Inflammatory macrophage treated with lipopolysaccharide for 1 hour (primary cell): ENCODE measurements at regions not wholly inside any gene's neighbourhood (a gene's known extent, or its start where the extent isn't known, plus 50 kb on each side); places are given as distances from the start of the nearest gene placed in this dataset.
"Not testable (repeated sequence)": the region's sequence is repeated elsewhere in the genome, so short reads cannot be mapped to it uniquely, and the experiment has no call there.

Source experiments
- DNase-seq, 2 donors: peaks; one replicate each; pipeline ENCODE4 v3.0.0-alpha.2; 2020 to 2022

DNA sequence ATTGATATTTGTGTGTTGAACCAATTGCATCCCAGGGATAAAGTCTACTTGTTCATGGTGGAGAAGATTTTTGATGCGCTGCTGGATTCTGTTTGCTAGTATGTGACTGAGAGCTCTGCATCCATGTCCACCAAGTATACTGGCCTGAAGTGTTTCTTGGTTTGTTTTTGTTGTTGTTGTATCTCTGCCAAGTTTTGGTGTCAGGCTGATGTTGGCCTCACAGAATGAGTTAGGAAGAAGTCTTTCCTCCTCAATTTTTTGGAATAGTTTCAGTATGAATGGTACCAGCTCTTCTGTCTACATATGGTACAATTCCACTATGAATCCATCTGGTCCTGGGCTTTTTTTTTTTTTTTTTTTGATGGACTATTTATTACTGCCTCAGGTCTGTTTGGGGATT is 50.9 kb upstream of the OSTN start:
- no peak for DNase-seq

- DNase-seq = no peak
These were observed 55.8 kb upstream of the OSTN start for GRCh38 chr3:191143224-191143623.

DNA sequence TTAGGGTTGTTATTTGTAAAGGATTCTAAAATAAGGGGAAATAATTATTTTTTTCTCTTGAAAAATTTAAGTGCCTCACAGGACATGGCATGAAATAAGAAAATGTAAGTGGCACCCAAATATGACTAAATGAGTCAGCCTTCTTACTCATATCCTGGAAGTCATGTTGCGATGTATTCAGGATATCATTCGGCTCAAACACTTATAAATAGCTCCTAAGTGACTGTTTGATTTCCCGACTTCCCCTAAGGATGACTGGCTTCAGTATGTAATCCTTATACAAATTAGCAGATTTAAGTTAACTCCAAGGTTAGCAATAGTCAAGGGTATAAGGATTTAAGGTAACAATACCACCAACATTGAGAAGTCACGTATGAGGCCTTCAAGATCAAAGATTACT is 57.3 kb upstream of the OSTN start:
- DNase-seq = peak in 1 of 2 donors; percentile 9

DNA sequence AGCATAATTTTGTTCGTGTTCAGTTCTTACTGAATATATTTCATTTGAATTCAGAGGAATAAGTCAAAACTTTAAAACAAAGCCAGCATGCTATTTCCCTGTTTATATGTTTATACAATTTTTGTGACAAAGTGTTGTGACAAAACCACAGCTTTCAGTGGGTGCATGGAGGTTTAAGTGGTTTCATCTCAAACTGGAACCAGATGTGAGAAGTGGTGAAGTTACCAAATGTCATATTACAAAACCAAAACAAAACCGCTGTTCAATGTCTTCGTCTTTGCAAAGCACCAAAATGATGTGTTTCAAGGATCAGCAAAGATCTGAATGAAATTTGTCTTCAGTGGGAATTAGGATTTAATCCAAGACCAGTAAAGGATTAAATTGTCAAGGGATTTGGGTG is 59.3 kb upstream of the OSTN start:
- DNase-seq = peak; percentile 1 to 8

DNA sequence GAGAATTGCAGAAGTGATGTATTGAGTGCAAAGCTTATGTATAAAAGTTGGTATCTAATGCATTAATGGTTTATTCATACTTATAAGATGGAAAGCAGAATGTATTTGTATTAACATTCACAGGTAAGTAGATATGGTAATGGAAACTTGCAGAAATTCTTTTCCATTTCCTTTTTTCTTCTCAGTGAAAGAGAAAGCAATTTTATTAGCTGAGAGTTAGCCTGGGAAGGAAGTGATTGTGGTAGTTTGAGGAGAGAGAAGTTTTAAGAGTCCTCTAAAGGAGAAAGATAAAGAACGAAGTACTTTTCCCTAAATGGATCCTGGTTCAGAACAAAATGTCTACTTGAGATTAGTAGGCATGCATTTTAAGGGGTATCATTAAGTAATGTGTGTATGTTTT is 60.1 kb upstream of the OSTN start:
- DNase-seq = no peak

GRCh38 chr3:191137708-191138107 is 61.3 kb upstream of the OSTN start:
- DNase-seq = no peak

DNA sequence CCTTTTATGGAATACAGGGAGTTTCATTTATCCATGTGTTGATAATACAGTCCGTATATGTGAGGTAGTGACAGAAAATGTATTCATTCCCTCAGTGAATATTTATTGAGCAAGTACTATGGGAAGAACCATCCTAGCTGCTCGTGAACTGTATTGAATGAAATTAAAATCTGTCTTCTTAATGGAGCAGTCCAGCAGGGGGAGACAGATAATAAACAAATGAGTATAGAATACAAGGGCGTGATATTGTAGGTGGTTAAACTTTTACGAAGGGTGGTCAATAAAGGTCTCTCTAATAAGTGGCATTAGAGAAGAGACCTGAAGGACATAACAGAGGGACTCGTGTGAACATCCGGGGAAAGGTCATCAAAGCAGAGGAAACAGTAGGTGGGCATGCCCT is 62.7 kb upstream of the OSTN start:
- no peak for DNase-seq

DNA sequence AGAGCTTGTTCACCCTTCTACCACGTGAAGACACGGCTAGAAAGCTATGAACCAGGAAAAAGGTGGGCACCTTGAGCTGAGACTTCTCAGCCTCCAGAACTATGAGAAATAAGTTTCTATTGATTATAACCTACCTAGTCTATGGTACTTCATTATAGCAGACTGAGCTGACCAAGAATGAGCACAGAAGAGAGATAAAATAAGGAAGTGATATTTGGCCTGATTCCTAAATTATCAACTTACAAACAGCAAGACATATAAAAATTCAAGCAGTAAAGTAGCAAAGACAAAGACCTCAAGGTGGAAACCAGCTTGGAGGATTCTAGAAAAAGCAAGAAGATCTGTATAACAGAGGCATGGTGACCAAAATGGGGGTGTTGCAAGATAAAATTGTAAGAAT is 63.9 kb upstream of the OSTN start:
- no peak for DNase-seq

GRCh38 chr3:191133359-191133758 is 65.7 kb upstream of the OSTN start:
- DNase-seq = no peak

- DNase-seq = no peak
These were observed 67.7 kb upstream of the OSTN start for GRCh38 chr3:191131305-191131704.

DNA sequence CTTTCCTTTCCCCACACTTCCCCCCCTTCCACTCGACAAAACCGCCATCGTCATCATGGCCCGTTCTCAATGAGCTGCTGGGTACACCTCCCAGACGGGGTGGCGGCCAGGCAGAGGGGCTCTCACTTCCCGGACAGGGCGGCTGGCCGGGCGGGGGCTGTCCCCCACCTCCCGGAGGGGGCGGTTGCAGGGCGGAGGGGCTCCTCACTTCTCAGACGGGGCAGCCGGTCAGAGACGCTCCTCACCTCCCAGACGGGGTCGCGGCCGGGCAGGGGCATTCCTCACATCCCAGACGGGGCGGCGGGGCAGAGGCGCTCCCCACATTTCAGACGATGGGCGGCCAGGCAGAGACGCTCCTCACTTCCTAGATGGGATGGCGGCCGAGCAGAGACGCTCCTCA is 74.2 kb upstream of the OSTN start:
- DNase-seq = not testable (repeated sequence)

DNA sequence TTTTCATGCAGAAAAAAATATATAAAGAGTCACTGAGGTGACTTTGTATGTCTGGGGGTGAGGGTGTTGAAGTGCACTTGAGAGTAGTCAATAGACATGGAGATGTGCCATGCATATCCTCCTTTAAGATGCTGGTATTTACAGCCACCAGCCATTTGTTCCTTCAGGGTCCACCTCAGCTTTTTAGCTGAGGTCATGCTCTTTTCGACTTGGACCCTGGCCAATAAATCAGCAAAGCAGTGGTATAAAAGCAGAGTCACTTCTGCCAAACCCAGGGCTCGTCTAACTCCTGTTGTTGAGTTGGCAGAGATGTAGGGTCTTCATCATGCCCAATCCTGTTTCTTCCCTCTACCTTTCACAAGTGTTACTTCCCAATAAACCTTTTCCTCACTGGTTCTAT is 75.1 kb upstream of the OSTN start:
- no peak for DNase-seq

DNA sequence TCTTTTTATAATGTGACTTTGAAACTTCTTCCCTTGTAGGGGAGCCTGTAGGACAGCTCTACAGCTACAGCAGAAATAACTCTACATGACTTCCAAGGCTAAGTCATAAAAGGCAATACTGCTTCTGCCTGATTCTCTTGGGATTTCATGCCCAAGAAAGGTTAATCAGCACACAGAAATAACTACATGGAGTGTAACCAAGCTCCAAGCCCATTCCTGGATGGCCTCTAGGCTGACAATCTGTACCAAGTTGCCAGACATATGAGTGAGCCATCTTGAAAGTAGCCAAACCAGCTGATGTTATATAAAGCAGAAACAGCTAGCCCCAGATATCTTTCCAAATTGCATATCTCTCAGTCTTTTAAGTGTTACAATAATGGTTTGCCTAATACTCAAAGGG is 75.8 kb upstream of the OSTN start:
- no peak for DNase-seq

DNA sequence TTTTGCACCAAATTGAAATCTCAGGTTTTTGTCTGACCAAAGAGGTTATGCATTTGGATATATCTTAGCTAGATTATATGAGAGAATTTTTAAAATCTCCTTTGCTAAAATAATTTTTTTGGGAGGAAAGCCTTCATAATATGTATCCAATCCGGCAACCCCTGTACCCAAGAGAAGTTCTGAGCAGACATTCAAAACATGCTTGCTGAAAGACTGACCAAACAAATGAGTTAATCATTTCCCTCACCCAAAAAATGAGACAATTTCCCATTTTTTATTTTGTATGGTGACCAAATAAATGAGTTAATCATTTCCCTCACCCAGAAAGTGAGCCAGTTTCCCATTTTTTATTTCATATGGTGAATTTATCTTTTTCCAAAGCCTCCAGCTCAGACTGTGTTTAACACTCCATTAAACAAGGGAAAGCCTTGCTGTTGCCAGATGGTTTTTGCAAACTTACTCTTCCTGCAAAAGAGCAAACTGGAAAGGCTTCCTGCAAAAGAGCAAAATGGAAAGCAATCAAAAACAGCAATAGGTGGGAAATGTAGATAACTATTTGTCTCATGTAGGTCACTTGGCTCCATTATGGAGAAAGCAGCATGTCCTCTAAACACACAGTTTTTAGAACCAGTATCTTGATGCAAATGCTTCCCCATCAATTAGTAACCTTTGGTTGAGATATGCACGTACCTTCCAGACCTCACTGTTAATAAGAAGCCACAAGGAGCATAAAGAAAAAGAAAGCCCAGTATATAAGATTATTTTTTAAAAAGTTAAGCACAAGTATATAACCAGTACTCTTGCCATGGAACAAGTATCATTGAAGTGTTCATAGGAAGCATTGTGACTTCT is 78.4 kb upstream of the OSTN start:
- DNase-seq = no peak

GRCh38 chr3:191119415-191120295 is 79.4 kb upstream of the OSTN start:
- DNase-seq = no peak

GRCh38 chr3:191111722-191112121 is 87.3 kb upstream of the OSTN start:
- DNase-seq = no peak

GRCh38 chr3:191105418-191105817 is 93.6 kb upstream of the OSTN start:
- DNase-seq = no peak

GRCh38 chr3:191100516-191100915 is 98.5 kb upstream of the OSTN start:
- DNase-seq = no peak

- no peak for DNase-seq
These were observed 104.8 kb upstream of the OSTN start for GRCh38 chr3:191094057-191094845.

DNA sequence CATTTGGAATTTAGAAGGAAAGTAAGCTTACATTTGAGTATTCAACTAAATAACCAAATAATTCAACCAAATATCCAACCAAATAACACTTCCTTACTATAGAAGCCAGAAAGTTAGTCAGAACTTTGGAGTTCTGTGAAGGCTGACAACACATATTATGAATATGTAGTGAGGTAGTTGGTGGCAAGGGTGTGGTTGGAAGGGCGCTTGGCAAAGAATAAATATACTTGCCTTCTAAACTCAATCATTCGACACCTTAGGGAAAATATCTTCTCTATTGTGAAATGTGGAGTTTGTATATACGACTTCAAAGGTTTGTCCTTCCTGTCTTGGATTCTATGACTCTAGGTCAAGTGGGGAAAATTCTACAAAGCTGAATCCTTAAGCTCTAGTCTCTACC is 111.7 kb upstream of the OSTN start:
- DNase-seq = no peak

GRCh38 chr3:191085091-191085490 is 114.0 kb upstream of the OSTN start:
- no peak for DNase-seq

GRCh38 chr3:191078913-191079312 is 120.1 kb upstream of the OSTN start:
- DNase-seq = not testable (repeated sequence)

- no peak for DNase-seq
These were observed 122.0 kb upstream of the OSTN start for GRCh38 chr3:191076903-191077552.
